Ascending aorta (tissue), 2 donors: ENCODE measurements at regions not wholly inside any gene's neighbourhood (a gene's known extent, or its start where the extent isn't known, plus 50 kb on each side); places are given as distances from the start of the nearest gene placed in this dataset.

Source experiments
- DNase-seq, 2 donors: peaks; one replicate each; pipeline ENCODE4 v3.0.0-alpha.2; 2019; ENCODE audit warnings: low spot score in 2 of 2
- H3K27ac ChIP-seq, 2 donors: fragments of 200-600 bp; sonication (generic); one replicate each; pipeline ENCODE4 v1.5.1; 2016 to 2017; ENCODE audit warnings: mild to moderate bottlenecking in 1 of 2
- H3K27me3 ChIP-seq: fragments of 200-600 bp; sonication (generic); one replicate; pipeline ENCODE4 v1.5.1; 2017
- H3K36me3 ChIP-seq, 2 donors: fragments of 200-600 bp; sonication (generic); one replicate each; pipeline ENCODE4 v1.5.1; 2016
- H3K4me1 ChIP-seq, 2 donors: fragments of 200-600 bp; sonication (generic); one replicate each; pipeline ENCODE4 v1.5.1; 2016 to 2017; ENCODE audit warnings: mild to moderate bottlenecking in 1 of 2
- H3K4me3 ChIP-seq, 2 donors: fragments of 200-600 bp; sonication (generic); one replicate each; pipeline ENCODE4 v1.5.1; 2016 to 2017; ENCODE audit warnings: mild to moderate bottlenecking in 1 of 2
- H3K9me3 ChIP-seq, 2 donors: fragments of 200-600 bp; sonication (generic); one replicate each; pipeline ENCODE4 v1.5.1; 2016
- intact Hi-C: fragments of 100-400 bp; cut with DNase I; formaldehyde crosslinking; loops from one replicate; pipeline ENCODE4 v1.15.1; 2023
- TF ChIP-seq, protein P1 (sequence below), 3 experiments: fragments of 200-600 bp in 2 of 3; fragments of 450-650 bp in 1 of 3; sonication (generic) in 2 of 3; IDR thresholded peaks; one replicate each; pipeline ENCODE4 v1.5.1; 2016 to 2019; ENCODE audit warnings: antibody characterized with exemption in 3 of 3, mild to moderate bottlenecking in 1 of 3, moderate library complexity in 1 of 3

DNA sequence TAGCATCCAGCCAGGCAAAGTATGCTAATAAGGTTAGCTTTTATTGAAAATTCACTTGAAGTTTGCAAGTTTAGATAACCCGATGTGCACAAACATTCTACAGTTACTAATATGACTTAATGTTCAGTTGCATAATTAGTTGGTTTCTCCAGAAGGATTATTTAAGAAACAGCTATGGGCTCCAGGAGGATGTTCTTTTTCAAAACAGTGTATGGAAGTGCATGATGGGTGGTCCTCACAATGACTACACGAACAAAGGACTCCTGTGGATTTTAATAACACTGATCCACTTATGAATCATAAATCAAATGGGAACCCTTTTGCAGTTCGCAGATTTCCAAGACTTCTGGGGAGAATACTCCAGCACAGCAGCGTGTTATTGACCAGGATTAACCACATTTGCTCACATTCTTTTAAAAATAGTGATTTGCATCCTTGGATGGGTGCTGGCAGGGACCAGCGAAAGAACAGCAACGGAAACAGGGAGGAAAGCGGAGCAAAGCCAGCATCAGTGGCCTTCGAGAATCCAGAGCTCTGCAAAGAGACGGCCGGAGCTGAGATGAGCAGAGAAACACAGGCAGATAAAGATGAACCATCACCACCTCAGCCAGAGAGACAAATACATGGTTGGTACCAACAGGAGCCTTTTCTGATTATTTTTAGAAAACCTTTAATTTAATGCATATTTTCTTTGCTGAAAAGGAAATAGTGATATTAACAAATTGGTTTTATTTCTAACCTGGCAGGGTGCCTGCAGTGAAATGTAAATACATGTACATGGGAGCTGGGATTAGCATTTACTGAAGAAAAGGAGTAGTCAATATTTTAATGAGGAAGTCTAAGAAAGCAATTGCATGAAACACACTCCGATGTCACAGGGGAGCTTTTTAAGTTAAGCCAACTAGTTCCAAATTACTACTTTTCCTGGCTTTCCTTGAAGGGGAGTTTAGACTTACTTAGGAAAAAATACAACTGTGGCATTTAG lies 623.2 kb upstream of the ZFHX3 start:
- intact Hi-C loops: no loop called here
- Histone ChIP-seq H3K4me1 (peaks cover 0 to 3% of the 10 kb centered on the region in 2 donors), H3K36me3 (no peaks in the 10 kb centered on the region), H3K4me3 (no peak overlapping the region), H3K9me3 (no peaks in the 10 kb centered on the region), H3K27me3 (no peaks in the 10 kb centered on the region), H3K27ac (no peak overlapping the region)
- DNase-seq: no peak
- TF ChIP-seq, protein P1, sequence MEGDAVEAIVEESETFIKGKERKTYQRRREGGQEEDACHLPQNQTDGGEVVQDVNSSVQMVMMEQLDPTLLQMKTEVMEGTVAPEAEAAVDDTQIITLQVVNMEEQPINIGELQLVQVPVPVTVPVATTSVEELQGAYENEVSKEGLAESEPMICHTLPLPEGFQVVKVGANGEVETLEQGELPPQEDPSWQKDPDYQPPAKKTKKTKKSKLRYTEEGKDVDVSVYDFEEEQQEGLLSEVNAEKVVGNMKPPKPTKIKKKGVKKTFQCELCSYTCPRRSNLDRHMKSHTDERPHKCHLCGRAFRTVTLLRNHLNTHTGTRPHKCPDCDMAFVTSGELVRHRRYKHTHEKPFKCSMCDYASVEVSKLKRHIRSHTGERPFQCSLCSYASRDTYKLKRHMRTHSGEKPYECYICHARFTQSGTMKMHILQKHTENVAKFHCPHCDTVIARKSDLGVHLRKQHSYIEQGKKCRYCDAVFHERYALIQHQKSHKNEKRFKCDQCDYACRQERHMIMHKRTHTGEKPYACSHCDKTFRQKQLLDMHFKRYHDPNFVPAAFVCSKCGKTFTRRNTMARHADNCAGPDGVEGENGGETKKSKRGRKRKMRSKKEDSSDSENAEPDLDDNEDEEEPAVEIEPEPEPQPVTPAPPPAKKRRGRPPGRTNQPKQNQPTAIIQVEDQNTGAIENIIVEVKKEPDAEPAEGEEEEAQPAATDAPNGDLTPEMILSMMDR (IDR thresholded peaks at IDR 0.05): no peak

DNA sequence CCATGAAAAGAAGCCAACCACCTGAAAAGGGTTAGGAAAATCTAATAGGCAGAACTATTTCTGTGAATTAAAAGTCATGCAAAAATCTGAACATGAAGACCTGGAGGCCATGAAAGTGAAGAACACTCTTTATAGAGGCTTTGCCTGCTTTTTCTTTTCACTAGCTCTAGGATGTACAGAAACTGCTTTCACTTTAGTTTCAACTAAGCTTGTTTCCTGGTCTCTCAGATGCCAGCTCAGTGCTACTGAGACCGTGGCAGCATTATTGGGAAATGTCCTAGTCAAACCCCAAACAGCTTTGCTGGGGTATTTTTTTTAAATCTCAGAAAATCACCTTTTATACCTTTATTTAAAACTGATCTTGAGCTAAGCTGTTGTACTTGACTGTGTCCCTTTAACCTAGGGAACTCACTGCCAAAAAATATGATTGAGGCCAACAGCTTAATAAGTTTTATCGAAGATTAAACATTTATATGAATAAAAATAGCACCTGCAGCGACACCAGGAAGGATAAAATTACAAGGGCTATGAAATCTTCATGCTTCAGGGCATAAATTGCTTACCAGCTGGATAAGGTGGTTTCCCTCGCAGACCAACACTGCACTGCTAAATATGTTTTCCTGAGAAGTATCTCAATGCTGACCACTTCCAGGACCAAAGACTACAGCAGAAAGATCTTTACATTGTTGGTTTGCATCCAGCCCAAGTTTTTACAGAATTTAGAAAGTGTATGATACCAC lies 621.8 kb upstream of the ZFHX3 start:
- intact Hi-C loops: no loop called here
- TF ChIP-seq, protein P1 (IDR thresholded peaks at IDR 0.05): no peak
- H3K27ac ChIP-seq: no peak overlapping the region

DNA sequence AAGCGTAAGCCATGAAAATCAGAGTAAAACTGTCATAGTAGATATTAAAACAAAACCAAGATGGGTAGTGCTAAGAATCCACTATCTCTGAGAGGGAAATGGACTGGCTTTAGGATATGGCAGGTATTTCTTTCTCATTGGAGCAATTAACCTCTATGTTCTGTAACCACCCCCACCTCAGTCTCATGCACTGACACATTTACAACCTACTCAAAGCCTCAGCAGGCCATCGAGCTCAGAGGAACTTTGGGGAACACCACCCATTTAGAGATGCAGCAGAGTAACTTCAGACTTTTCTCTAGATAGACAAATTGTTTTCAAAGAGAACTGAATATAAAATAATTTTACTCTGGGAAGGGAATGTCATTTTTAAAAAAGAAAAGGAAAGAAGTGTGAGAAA lies 615.8 kb upstream of the ZFHX3 start:
- Histone ChIP-seq H3K27me3 (no peaks in the 10 kb centered on the region), H3K27ac (no peak overlapping the region), H3K36me3 (no peaks in the 10 kb centered on the region), H3K4me3 (no peak overlapping the region), H3K9me3 (no peaks in the 10 kb centered on the region), H3K4me1 (no peaks in the 10 kb centered on the region)
- TF ChIP-seq, protein P1 (IDR thresholded peaks at IDR 0.05): no peak
- no peak for DNase-seq
- intact Hi-C loops: no loop called here

More for the DNA sequence above, 621.8 kb upstream of the ZFHX3 start:
- H3K36me3 ChIP-seq: no peaks in the 10 kb centered on the region
- H3K27me3 ChIP-seq: no peaks in the 10 kb centered on the region
- H3K4me3 ChIP-seq: no peak overlapping the region
- H3K4me1 ChIP-seq: peaks cover 0 to 3% of the 10 kb centered on the region in 2 donors
- no peaks in the 10 kb centered on the region for H3K9me3 ChIP-seq
- no peak for DNase-seq

DNA sequence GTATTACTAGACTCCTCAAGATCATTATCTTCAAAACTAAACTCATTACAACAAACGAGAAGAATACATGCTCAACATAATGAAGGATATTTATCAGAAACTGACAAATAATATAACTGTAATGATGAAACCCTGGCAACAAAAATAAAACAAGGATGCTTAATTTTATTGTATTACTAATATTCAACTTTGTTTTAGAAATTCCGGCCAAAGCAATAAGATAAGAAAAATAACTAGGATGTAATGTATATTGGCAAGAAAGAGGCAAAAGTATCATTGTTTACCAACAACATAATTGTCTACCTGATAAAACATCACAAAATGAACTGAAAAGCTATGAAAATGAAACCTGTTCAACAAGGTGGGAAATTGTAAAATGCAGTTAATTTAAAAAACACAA lies 588.3 kb upstream of the ZFHX3 start:
- no peaks in the 10 kb centered on the region for H3K27me3 ChIP-seq
- no peak overlapping the region for H3K4me3 ChIP-seq
- intact Hi-C loops: no loop called here
- H3K36me3 ChIP-seq: no peaks in the 10 kb centered on the region
- H3K9me3 ChIP-seq: no peaks in the 10 kb centered on the region
- no peak overlapping the region for H3K27ac ChIP-seq
- TF ChIP-seq, protein P1 (IDR thresholded peaks at IDR 0.05): no peak
- no peak for DNase-seq
- H3K4me1 ChIP-seq: no peaks in the 10 kb centered on the region

DNA sequence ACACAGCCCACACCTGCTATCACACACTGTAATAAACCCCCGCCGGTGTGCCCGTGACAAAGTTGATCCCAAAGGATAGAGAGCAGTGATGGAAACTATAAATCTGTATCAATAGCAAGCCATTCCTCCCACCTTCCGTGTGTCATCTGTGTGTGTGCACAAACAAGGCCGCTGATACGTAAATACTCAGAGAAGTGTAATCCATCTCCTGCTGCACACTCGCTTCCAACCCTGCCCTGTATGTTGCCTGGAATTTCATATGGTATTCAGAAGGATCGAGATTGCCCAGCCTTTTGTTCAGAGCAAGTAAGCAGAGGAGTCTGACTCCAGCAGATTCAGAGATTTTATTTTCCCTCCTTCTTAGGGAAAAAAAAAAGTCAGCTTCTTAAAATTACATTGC lies 581.1 kb upstream of the ZFHX3 start:
- no peaks in the 10 kb centered on the region for H3K9me3 ChIP-seq
- TF ChIP-seq, protein P1 (IDR thresholded peaks at IDR 0.05): no peak
- DNase-seq: no peak
- no peak overlapping the region for H3K27ac ChIP-seq
- intact Hi-C loops: no loop called here
- H3K4me3 ChIP-seq: no peak overlapping the region
- H3K36me3 ChIP-seq: no peaks in the 10 kb centered on the region
- H3K27me3 ChIP-seq: no peaks in the 10 kb centered on the region
- no peaks in the 10 kb centered on the region for H3K4me1 ChIP-seq
